BLaER1 (cell line): ENCODE measurements at regions not wholly inside any gene's neighbourhood (a gene's known extent, or its start where the extent isn't known, plus 50 kb on each side); places are given as distances from the start of the nearest gene placed in this dataset.

ENCODE experiments used
- H3K27ac ChIP-seq: shearing (Covaris generic); formaldehyde crosslinking; 2 replicates; pipeline ENCODE4 v1.8.1; 2022
- H3K27me3 ChIP-seq: shearing (Covaris generic); formaldehyde crosslinking; 2 replicates; pipeline ENCODE4 v1.8.1; 2022
- H3K36me3 ChIP-seq: shearing (Covaris generic); formaldehyde crosslinking; 2 replicates; pipeline ENCODE4 v1.8.1; 2022
- H3K4me1 ChIP-seq: shearing (Covaris generic); formaldehyde crosslinking; 2 replicates; pipeline ENCODE4 v1.8.1; 2022
- H3K4me2 ChIP-seq: shearing (Covaris generic); formaldehyde crosslinking; 2 replicates; pipeline ENCODE4 v1.8.1; 2022
- H3K4me3 ChIP-seq: shearing (Covaris generic); formaldehyde crosslinking; 2 replicates; pipeline ENCODE4 v1.8.1; 2022
- H3K9ac ChIP-seq: shearing (Covaris generic); formaldehyde crosslinking; 2 replicates; pipeline ENCODE4 v1.8.1; 2022
- H3K9me3 ChIP-seq: shearing (Covaris generic); formaldehyde crosslinking; 2 replicates; pipeline ENCODE4 v1.8.1; 2022
- H4K20me1 ChIP-seq: shearing (Covaris generic); formaldehyde crosslinking; 2 replicates; pipeline ENCODE4 v1.8.1; 2022
- Cebpa-rat ChIP-seq: shearing (Covaris generic); IDR thresholded peaks from 2 replicates; pipeline ENCODE4 v1.8.1; 2022

GRCh38 chr17:68693896-68694295, 92.7 kb upstream of the FAM20A start:
- Histone ChIP-seq H3K27ac (no peak overlapping the region), H3K4me2 (no peak overlapping the region), H3K9ac (no peak overlapping the region), H3K4me1 (no peaks in the 10 kb centered on the region), H3K27me3 (no peaks in the 10 kb centered on the region), H3K36me3 (no peaks in the 10 kb centered on the region), H3K9me3 (no peaks in the 10 kb centered on the region), H3K4me3 (no peak overlapping the region), H4K20me1 (no peaks in the 10 kb centered on the region)
- TF ChIP-seq Cebpa-rat: no peak

GRCh38 chr17:68693466-68693865, 92.3 kb upstream of the FAM20A start:
- no peak overlapping the region for H3K9ac ChIP-seq
- no peak overlapping the region for H3K27ac ChIP-seq
- no peaks in the 10 kb centered on the region for H3K27me3 ChIP-seq
- H3K4me2 ChIP-seq: no peak overlapping the region
- no peaks in the 10 kb centered on the region for H3K36me3 ChIP-seq
- H3K4me3 ChIP-seq: no peak overlapping the region
- H3K4me1 ChIP-seq: no peaks in the 10 kb centered on the region
- no peaks in the 10 kb centered on the region for H4K20me1 ChIP-seq
- no peak for TF ChIP-seq Cebpa-rat
- H3K9me3 ChIP-seq: no peaks in the 10 kb centered on the region

GRCh38 chr17:68686108-68686988, 85.2 kb upstream of the FAM20A start:
- no peaks in the 10 kb centered on the region for H3K4me1 ChIP-seq
- no peak overlapping the region for H3K4me3 ChIP-seq
- no peaks in the 10 kb centered on the region for H4K20me1 ChIP-seq
- no peaks in the 10 kb centered on the region for H3K36me3 ChIP-seq
- H3K27me3 ChIP-seq: no peaks in the 10 kb centered on the region
- TF ChIP-seq Cebpa-rat: no peak
- H3K4me2 ChIP-seq: no peak overlapping the region
- H3K9me3 ChIP-seq: no peaks in the 10 kb centered on the region
- H3K9ac ChIP-seq: no peak overlapping the region
- no peak overlapping the region for H3K27ac ChIP-seq

GRCh38 chr17:68684949-68685357, 83.8 kb upstream of the FAM20A start:
- no peaks in the 10 kb centered on the region for H3K36me3 ChIP-seq
- no peak overlapping the region for H3K4me2 ChIP-seq
- no peak overlapping the region for H3K9ac ChIP-seq
- no peak for TF ChIP-seq Cebpa-rat
- H3K9me3 ChIP-seq: no peaks in the 10 kb centered on the region
- no peak overlapping the region for H3K27ac ChIP-seq
- H3K4me3 ChIP-seq: no peak overlapping the region
- H3K4me1 ChIP-seq: no peaks in the 10 kb centered on the region
- no peaks in the 10 kb centered on the region for H3K27me3 ChIP-seq
- no peaks in the 10 kb centered on the region for H4K20me1 ChIP-seq

GRCh38 chr17:68682903-68683302, 81.7 kb upstream of the FAM20A start:
- Histone ChIP-seq H3K4me3 (no peak overlapping the region), H3K36me3 (no peaks in the 10 kb centered on the region), H3K9ac (no peak overlapping the region), H3K27ac (no peak overlapping the region), H3K9me3 (no peaks in the 10 kb centered on the region), H3K4me1 (peaks cover 5% of the 10 kb centered on the region), H4K20me1 (no peaks in the 10 kb centered on the region), H3K27me3 (no peaks in the 10 kb centered on the region), H3K4me2 (no peak overlapping the region)
- no peak for TF ChIP-seq Cebpa-rat

GRCh38 chr17:68679882-68680281, 78.7 kb upstream of the FAM20A start:
- H3K4me3 ChIP-seq: no peak overlapping the region
- no peak overlapping the region for H3K27ac ChIP-seq
- H3K9ac ChIP-seq: no peak overlapping the region
- H3K9me3 ChIP-seq: no peaks in the 10 kb centered on the region
- no peak for TF ChIP-seq Cebpa-rat
- no peaks in the 10 kb centered on the region for H3K36me3 ChIP-seq
- H3K27me3 ChIP-seq: no peaks in the 10 kb centered on the region
- H3K4me2 ChIP-seq: no peak overlapping the region
- H4K20me1 ChIP-seq: no peaks in the 10 kb centered on the region
- peaks cover 5% of the 10 kb centered on the region for H3K4me1 ChIP-seq

- no peaks in the 10 kb centered on the region for H4K20me1 ChIP-seq
- H3K27me3 ChIP-seq: no peaks in the 10 kb centered on the region
These were observed 75.7 kb upstream of the FAM20A start for GRCh38 chr17:68676856-68677255.

GRCh38 chr17:68675723-68676122, 74.6 kb upstream of the FAM20A start:
- Histone ChIP-seq H3K36me3 (no peaks in the 10 kb centered on the region), H3K27me3 (no peaks in the 10 kb centered on the region), H3K9me3 (no peaks in the 10 kb centered on the region), H3K27ac (no peak overlapping the region), H3K4me2 (no peak overlapping the region), H3K4me3 (no peak overlapping the region), H4K20me1 (no peaks in the 10 kb centered on the region), H3K9ac (no peak overlapping the region), H3K4me1 (peaks cover 5% of the 10 kb centered on the region)
- no peak for TF ChIP-seq Cebpa-rat

More at GRCh38 chr17:68676856-68677255, 75.7 kb upstream of the FAM20A start:
- no peaks in the 10 kb centered on the region for H3K36me3 ChIP-seq
- H3K4me3 ChIP-seq: no peak overlapping the region
- H3K4me2 ChIP-seq: no peak overlapping the region
- no peak overlapping the region for H3K27ac ChIP-seq
- H3K9ac ChIP-seq: no peak overlapping the region
- H3K9me3 ChIP-seq: no peaks in the 10 kb centered on the region
- TF ChIP-seq Cebpa-rat: no peak
- peaks cover 5% of the 10 kb centered on the region for H3K4me1 ChIP-seq

GRCh38 chr17:68674029-68674925, 73.1 kb upstream of the FAM20A start:
- TF ChIP-seq Cebpa-rat: no peak
- Histone ChIP-seq H3K36me3 (no peaks in the 10 kb centered on the region), H3K4me2 (no peak overlapping the region), H3K9ac (no peak overlapping the region), H3K4me1 (peaks cover 1% of the 10 kb centered on the region), H3K4me3 (no peak overlapping the region), H3K27me3 (no peaks in the 10 kb centered on the region), H3K9me3 (no peaks in the 10 kb centered on the region), H3K27ac (no peak overlapping the region), H4K20me1 (no peaks in the 10 kb centered on the region)
